ENCODE measurements at regions not wholly inside any gene's neighbourhood (a gene's known extent, or its start where the extent isn't known, plus 50 kb on each side); places are given as distances from the start of the nearest gene placed in this dataset.
"Not testable (repeated sequence)": the region's sequence is repeated elsewhere in the genome, so short reads cannot be mapped to it uniquely, and the experiment has no call there.

- DNase-seq, result peak; percentile 28 to 40
These were observed 297.3 kb upstream of the LYZL1 start for GRCh38 chr10:28991333-28992270.

GRCh38 chr10:28993056-28993455, 295.8 kb upstream of the LYZL1 start:
- DNase-seq, result no peak

- no peak for DNase-seq
These were observed 295.0 kb upstream of the LYZL1 start for GRCh38 chr10:28993861-28994260.

- DNase-seq, result not testable (repeated sequence)
These were observed 294.1 kb upstream of the LYZL1 start for GRCh38 chr10:28994802-28995201.

GRCh38 chr10:28995497-28995896, 293.4 kb upstream of the LYZL1 start:
- no peak for DNase-seq

GRCh38 chr10:28996345-28996744, 292.5 kb upstream of the LYZL1 start:
- no peak for DNase-seq

GRCh38 chr10:28996947-28997551, 291.8 kb upstream of the LYZL1 start:
- DNase-seq, result no peak

GRCh38 chr10:28997734-28998133, 291.1 kb upstream of the LYZL1 start:
- DNase-seq, result peak; percentile 34 to 45

- no peak for DNase-seq
These were observed 287.1 kb upstream of the LYZL1 start for GRCh38 chr10:29001801-29002200.

GRCh38 chr10:29003014-29003413, 285.9 kb upstream of the LYZL1 start:
- DNase-seq, result not testable (repeated sequence)

GRCh38 chr10:29005988-29006387, 282.9 kb upstream of the LYZL1 start:
- DNase-seq, result no peak

- DNase-seq, result no peak
These were observed 281.5 kb upstream of the LYZL1 start for GRCh38 chr10:29007370-29007747.

GRCh38 chr10:29007748-29008610, 280.9 kb upstream of the LYZL1 start:
- DNase-seq, result no peak

GRCh38 chr10:29009464-29009863, 279.4 kb upstream of the LYZL1 start:
- DNase-seq, result no peak

- DNase-seq, result no peak
These were observed 277.4 kb upstream of the LYZL1 start for GRCh38 chr10:29011516-29011915.

GRCh38 chr10:29012926-29013554, 275.8 kb upstream of the LYZL1 start:
- no peak for DNase-seq

- DNase-seq, result no peak
These were observed 267.3 kb upstream of the LYZL1 start for GRCh38 chr10:29021591-29021990.

GRCh38 chr10:29022513-29022912, 266.4 kb upstream of the LYZL1 start:
- no peak for DNase-seq

- no peak for DNase-seq
These were observed 265.2 kb upstream of the LYZL1 start for GRCh38 chr10:29023678-29024077.

- no peak for DNase-seq
These were observed 262.6 kb upstream of the LYZL1 start for GRCh38 chr10:29026065-29026797.

Data from right lung (tissue), 2 donors.